Bronchial epithelial cell (primary cell): ENCODE measurements at regions not wholly inside any gene's neighbourhood (a gene's known extent, or its start where the extent isn't known, plus 50 kb on each side); places are given as distances from the start of the nearest gene placed in this dataset.

ENCODE experiments used
- DNase-seq: peaks from one replicate; pipeline ENCODE4 v3.0.0-alpha.2; 2010; ENCODE audit warnings: low read depth
- FAIRE-seq: peaks from 2 replicates; lab custom pipeline; 2011; peaks lifted over from hg19 to GRCh38; lab: Jason Lieb, UNC
- H3K27me3 ChIP-seq: 2 replicates; pipeline ENCODE4 v1.5.1; 2011; ENCODE audit warnings: low read length; ENCODE audit not compliant: control insufficient read depth, insufficient read depth
- H3K36me3 ChIP-seq: 2 replicates; pipeline ENCODE4 v1.5.1; 2011; ENCODE audit warnings: low read length; ENCODE audit not compliant: control insufficient read depth, insufficient read depth
- H3K4me3 ChIP-seq: 2 replicates; pipeline ENCODE4 v1.5.1; 2011; ENCODE audit warnings: mild to moderate bottlenecking, low read depth, low read length, control low read depth
- CTCF ChIP-seq: IDR thresholded peaks from 2 replicates; pipeline ENCODE4 v1.5.1; 2011; ENCODE audit warnings: mild to moderate bottlenecking, moderate library complexity, low read length, control low read depth, inconsistent platforms; ENCODE audit not compliant: insufficient read depth, severe bottlenecking

- Histone ChIP-seq H3K27me3 (no peaks in the 10 kb centered on the region), H3K4me3 (no peak overlapping the region), H3K36me3 (no peaks in the 10 kb centered on the region)
- DNase-seq: peak; percentile 6
- no peak for TF ChIP-seq CTCF
- FAIRE-seq: no peak
These were observed 292.4 kb downstream of the PLPP3 start for GRCh38 chr1:56286956-56287355.

GRCh38 chr1:56286506-56286905 lies 292.9 kb downstream of the PLPP3 start:
- peak; percentile 28 for DNase-seq
- no peaks in the 10 kb centered on the region for H3K27me3 ChIP-seq
- FAIRE-seq: no peak
- no peak for TF ChIP-seq CTCF
- no peaks in the 10 kb centered on the region for H3K36me3 ChIP-seq
- no peak overlapping the region for H3K4me3 ChIP-seq

- TF ChIP-seq CTCF: no peak
These were observed 293.6 kb downstream of the PLPP3 start for GRCh38 chr1:56285554-56286402.

GRCh38 chr1:56284928-56285327 lies 294.4 kb downstream of the PLPP3 start:
- Histone ChIP-seq H3K36me3 (no peaks in the 10 kb centered on the region), H3K27me3 (no peaks in the 10 kb centered on the region), H3K4me3 (no peak overlapping the region)
- DNase-seq (no peak), FAIRE-seq (no peak)
- no peak for TF ChIP-seq CTCF

More at GRCh38 chr1:56285554-56286402, 293.6 kb downstream of the PLPP3 start:
- Histone ChIP-seq H3K27me3 (no peaks in the 10 kb centered on the region), H3K36me3 (no peaks in the 10 kb centered on the region), H3K4me3 (no peak overlapping the region)
- DNase-seq (no peak), FAIRE-seq (no peak)

- no peak for TF ChIP-seq CTCF
- no peak overlapping the region for H3K4me3 ChIP-seq
- DNase-seq: no peak
- no peak for FAIRE-seq
- H3K36me3 ChIP-seq: no peaks in the 10 kb centered on the region
- peaks cover 3% of the 10 kb centered on the region for H3K27me3 ChIP-seq
These were observed 301.3 kb downstream of the PLPP3 start for GRCh38 chr1:56278061-56278460.
